ENCODE measurements at regions not wholly inside any gene's neighbourhood (a gene's known extent, or its start where the extent isn't known, plus 50 kb on each side); places are given as distances from the start of the nearest gene placed in this dataset.

- ChIA-PET CTCF (ENCODE audit: low intra/inter-chr PET ratio, low total read pairs) (no interaction called here), POLR2A (no interaction called here)
- no peak overlapping the region for H2AFZ ChIP-seq (ENCODE audit: low read length)
- no peak overlapping the region for H3K4me3 ChIP-seq (replicated peaks in 1 of 3; ENCODE audit: insufficient read depth in 1 of 3, low read depth in 2 of 3, low read length in 3 of 3)
- in situ Hi-C loops (cut with HindIII; ENCODE audit: extremely low pct_ligation_motif_present, low pct_unique_long_range_greater_than_20kb) (no loop called here), intact Hi-C loops (cut with micrococcal nuclease; ENCODE audit: unreplicated experiment) (no loop called here)
- no peak for ATAC-seq
- no peaks in the 10 kb centered on the region for H3K79me2 ChIP-seq (ENCODE audit: insufficient read depth, low read length)
- no peaks in the 10 kb centered on the region for H4K20me1 ChIP-seq (ENCODE audit: insufficient read depth, low read length)
- H3K9me3 ChIP-seq (ENCODE audit: low read length): peaks cover 4% of the 10 kb centered on the region; the same call in 1 of the 2 replicates
- WGBS (ENCODE audit: low lambda C conversion rate): 59% methylated on average over 2 of the region's 2 CpGs
- no TSS peak for BruUV-seq (replicated peaks)
- no peak overlapping the region for H3K27ac ChIP-seq (ENCODE audit: extremely low read length, insufficient read depth, low read length)
- H3K4me1 ChIP-seq (ENCODE audit: insufficient read depth, low read length): peaks cover 5% of the 10 kb centered on the region; the same call in 1 of the 2 replicates
- no peak for FAIRE-seq
- TF ChIP-seq ZNF800 (CRISPR knock-in tag; IDR thresholded peaks at IDR 0.05) (no peak), ZNF564 (CRISPR knock-in tag; IDR thresholded peaks at IDR 0.05) (no peak), KDM3A (CRISPR knock-in tag; IDR thresholded peaks at IDR 0.05; ENCODE audit: low read depth) (no peak), KLF9 (CRISPR knock-in tag; IDR thresholded peaks at IDR 0.05; ENCODE audit: low read depth) (no peak), HNRNPUL1 (IDR thresholded peaks at IDR 0.05; ENCODE audit: low read depth, low read length) (no peak), ZNF12 (CRISPR knock-in tag; IDR thresholded peaks at IDR 0.05) (no peak), DR1 (CRISPR knock-in tag; IDR thresholded peaks at IDR 0.05) (no peak), CENPT (CRISPR knock-in tag; IDR thresholded peaks at IDR 0.05; ENCODE audit: low read depth) (no peak), ZNF879 (CRISPR knock-in tag; IDR thresholded peaks at IDR 0.05) (no peak), FOXA1 (IDR thresholded peaks at IDR 0.05) (no peak), FOXA1 (CRISPR knock-in tag; IDR thresholded peaks at IDR 0.05) (no peak), CEBPG (CRISPR knock-in tag; IDR thresholded peaks at IDR 0.05) (no peak), DZIP1 (CRISPR knock-in tag; IDR thresholded peaks at IDR 0.05) (no peak), ZNF441 (CRISPR knock-in tag; IDR thresholded peaks at IDR 0.05; ENCODE audit: borderline replicate concordance) (no peak), TCF7L2 (IDR thresholded peaks at IDR 0.05; ENCODE audit: low read depth, low read length) (no peak), MTF1 (CRISPR knock-in tag; IDR thresholded peaks at IDR 0.05) (no peak), MTA1 (CRISPR knock-in tag; IDR thresholded peaks at IDR 0.05; ENCODE audit: borderline replicate concordance) (no peak), ARNTL (CRISPR knock-in tag; IDR thresholded peaks at IDR 0.05) (no peak)
- no peak for DNase-seq (ENCODE audit: low spot score)
- no peak overlapping the region for H3K4me2 ChIP-seq (ENCODE audit: low read depth, low read length)
- H3K9ac ChIP-seq (ENCODE audit: insufficient read depth, low read depth, low read length): no peak overlapping the region
- H3K27me3 ChIP-seq (ENCODE audit: control insufficient read depth in 1 of 2, insufficient read depth in 2 of 2, low read length in 2 of 2): no peaks in the 10 kb centered on the region
- H3K36me3 ChIP-seq (replicated peaks in 1 of 2; ENCODE audit: control insufficient read depth in 1 of 2, insufficient read depth in 2 of 2, low read length in 2 of 2): no peaks in the 10 kb centered on the region
Measured at GRCh38 chr13:100796463-100796862, 121.9 kb upstream of the TMTC4 start.
